AG10803 (cell line): ENCODE measurements at regions not wholly inside any gene's neighbourhood (a gene's known extent, or its start where the extent isn't known, plus 50 kb on each side); places are given as distances from the start of the nearest gene placed in this dataset.

Experiments
- DNase-seq: peaks from one replicate; pipeline ENCODE4 v3.0.0; 2010; ENCODE audit warnings: low read depth
- H3K4me3 ChIP-seq: 2 replicates; pipeline ENCODE4 v1.5.1; 2011; ENCODE audit warnings: mild to moderate bottlenecking, low read length, control low read depth
- TF ChIP-seq, protein P1 (sequence below): conservative IDR thresholded peaks from 2 replicates; pipeline ENCODE4 v1.5.1; 2011; ENCODE audit warnings: mild to moderate bottlenecking, low read length, control low read depth, inconsistent platforms

DNA sequence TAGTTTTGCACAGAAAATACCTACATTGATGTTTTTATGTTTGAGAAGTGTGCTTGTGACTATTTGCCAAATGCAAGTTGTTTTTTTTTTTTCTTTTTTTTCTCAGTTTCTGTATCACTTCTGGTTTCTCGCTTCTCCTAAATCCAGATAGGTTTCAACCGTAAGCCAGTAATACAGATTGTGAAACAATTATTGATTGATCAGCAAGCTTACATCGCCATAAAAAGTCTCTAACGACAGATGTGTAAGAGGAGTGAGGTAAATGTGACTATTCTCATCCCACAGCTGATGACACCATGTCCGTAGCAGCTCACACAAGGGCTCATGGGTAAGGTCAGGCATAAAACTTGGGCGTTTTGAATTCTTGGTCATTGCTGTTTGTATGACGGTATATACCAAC, 202.8 kb upstream of the AKR1E2 start:
- TF ChIP-seq, protein P1, sequence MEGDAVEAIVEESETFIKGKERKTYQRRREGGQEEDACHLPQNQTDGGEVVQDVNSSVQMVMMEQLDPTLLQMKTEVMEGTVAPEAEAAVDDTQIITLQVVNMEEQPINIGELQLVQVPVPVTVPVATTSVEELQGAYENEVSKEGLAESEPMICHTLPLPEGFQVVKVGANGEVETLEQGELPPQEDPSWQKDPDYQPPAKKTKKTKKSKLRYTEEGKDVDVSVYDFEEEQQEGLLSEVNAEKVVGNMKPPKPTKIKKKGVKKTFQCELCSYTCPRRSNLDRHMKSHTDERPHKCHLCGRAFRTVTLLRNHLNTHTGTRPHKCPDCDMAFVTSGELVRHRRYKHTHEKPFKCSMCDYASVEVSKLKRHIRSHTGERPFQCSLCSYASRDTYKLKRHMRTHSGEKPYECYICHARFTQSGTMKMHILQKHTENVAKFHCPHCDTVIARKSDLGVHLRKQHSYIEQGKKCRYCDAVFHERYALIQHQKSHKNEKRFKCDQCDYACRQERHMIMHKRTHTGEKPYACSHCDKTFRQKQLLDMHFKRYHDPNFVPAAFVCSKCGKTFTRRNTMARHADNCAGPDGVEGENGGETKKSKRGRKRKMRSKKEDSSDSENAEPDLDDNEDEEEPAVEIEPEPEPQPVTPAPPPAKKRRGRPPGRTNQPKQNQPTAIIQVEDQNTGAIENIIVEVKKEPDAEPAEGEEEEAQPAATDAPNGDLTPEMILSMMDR = no peak
- no peak for DNase-seq
- H3K4me3 ChIP-seq = no peak overlapping the region

DNA sequence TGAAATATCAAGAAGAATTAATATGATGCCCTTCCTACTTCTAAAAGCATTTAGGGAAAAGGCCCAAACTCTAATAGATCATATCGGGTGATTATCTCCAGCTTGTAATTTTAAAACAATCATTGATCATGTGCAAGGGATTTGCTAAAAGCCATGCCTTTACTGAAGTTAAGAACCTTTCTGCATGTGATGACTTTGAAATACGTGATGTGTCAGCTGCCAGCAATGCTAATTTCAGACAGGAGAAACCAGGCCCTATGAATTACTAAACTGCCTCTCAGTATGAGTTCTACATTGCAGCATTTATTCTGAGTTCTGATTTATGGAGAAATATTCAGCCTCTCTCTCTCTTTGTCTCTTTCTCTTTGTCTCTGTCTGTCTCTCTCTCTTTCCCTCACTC, 203.6 kb upstream of the AKR1E2 start:
- no peak for DNase-seq
- TF ChIP-seq, protein P1 = no peak
- no peak overlapping the region for H3K4me3 ChIP-seq

DNA sequence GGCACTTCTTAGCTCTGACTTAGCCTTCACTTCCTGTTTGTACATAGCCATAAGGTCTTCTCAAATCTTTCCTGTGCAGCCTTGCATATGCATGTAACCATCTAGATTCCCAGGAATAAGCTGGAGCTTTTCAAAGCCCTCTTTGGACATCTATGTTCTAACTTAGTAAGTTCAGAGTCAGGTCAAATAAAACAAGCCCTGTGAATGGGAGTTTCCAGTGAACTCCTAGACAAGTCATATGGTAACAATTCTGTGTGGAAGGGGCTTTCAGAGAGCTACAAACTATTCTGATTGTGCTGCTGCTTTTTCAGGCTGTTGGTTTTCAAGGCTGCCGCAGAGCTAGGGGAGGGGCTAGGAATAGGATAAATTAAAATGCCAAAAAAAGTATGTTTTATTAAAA, 208.4 kb upstream of the AKR1E2 start:
- TF ChIP-seq, protein P1 = no peak
- no peak overlapping the region for H3K4me3 ChIP-seq
- DNase-seq = no peak

DNA sequence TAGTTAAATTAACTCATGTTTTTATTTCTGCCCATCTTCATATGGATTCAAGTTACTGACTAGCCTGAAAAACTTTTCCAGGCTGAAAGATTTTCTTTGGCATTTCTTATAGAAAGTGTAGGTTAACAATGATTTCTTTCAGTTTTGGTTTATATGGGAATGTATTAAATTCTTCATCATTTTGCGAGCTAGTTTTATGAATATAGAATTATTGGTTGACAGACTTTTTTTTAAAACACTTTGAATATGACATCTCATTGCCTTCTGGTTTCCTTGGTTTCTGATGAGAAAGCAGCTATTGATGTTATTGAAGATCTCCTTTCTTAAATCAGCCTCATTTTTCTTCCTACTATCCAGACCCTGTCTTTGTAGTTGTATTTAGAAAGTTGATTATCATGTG, 211.0 kb upstream of the AKR1E2 start:
- H3K4me3 ChIP-seq = no peak overlapping the region
- TF ChIP-seq, protein P1 = no peak
- no peak for DNase-seq

DNA sequence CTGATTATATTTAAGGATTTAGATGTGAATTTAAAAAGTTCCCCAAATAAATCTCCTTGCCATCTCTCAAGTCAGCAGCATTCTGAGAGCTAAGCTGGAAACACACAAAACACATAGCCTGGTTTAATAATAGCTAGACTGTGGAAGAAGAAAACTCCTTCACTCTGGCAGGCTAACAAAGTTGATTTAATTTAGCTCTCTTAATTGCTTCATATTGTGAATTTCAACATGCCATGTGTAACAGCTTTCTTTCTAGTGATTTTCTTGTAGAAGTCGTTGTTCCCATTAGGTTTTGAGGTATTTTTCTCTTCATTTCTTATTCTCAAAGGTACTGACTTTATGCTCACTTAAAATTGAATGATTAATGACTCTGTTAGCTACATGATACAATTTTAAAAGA, 216.8 kb upstream of the AKR1E2 start:
- TF ChIP-seq, protein P1 = no peak
- no peak overlapping the region for H3K4me3 ChIP-seq
- DNase-seq = no peak

DNA sequence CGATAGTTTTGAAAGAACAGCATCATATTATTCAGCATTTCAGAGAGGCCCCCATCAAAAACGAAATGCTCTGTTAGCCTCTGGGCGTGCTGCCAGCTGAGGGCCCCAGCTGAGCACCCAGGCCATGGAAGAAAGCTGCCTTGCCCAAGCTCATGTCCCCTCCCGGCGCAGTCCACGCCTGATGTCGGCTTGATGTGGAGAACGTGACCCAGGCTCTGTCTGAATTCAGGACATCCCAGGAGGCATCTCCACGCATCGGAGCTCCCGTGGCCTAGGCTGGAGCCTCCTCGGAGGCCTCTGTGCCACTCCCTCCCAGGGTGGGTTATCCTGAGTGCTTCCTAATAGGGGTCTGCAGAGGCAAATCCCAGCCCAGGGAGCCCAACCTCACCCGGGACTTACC, 218.3 kb upstream of the AKR1E2 start:
- H3K4me3 ChIP-seq = no peak overlapping the region
- no peak for DNase-seq
- TF ChIP-seq, protein P1 = no peak

DNA sequence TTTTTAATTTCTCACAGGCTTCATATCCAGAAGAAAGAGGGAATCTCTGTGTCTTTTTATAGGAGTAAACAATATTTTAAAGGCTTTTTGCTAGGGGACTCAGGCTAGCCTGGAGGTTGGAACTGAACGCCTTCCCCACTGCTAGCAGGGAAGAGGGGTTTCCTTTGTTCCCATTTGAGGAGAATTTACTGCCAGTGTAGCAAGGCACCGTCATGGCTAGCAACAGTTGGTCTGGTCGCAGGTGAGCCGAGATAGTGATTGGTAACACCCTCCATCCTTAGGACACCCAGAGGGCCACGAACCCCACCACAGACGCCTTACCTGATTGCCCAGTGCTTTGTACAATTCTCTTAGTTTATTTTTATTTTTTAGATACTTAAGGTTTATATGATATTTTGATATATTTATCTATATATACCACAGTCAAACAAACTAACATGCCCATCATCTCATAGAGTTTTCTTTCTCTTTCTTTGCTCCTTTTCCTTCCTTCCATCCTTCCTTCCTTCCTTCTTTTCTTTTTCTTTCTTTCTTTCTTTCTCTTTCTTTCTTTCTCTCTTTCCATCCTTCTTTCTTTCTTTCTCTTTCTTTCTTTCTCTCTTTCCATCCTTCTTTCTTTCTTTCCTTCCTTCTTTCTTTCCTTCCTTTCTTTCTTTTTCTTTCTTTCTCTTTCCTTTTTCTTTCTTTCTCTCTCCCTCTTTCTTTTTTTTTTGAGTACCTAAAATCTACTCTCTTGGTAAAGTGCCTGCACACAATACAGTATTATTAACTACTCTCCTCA, 219.0 kb upstream of the AKR1E2 start:
- no peak for DNase-seq
- TF ChIP-seq, protein P1 = no peak
- no peak overlapping the region for H3K4me3 ChIP-seq
